ENCODE measurements at regions not wholly inside any gene's neighbourhood (a gene's known extent, or its start where the extent isn't known, plus 50 kb on each side); places are given as distances from the start of the nearest gene placed in this dataset.
A peak's percentile ranks its signal among the peaks of the same experiment; 100 is the strongest.

DNA sequence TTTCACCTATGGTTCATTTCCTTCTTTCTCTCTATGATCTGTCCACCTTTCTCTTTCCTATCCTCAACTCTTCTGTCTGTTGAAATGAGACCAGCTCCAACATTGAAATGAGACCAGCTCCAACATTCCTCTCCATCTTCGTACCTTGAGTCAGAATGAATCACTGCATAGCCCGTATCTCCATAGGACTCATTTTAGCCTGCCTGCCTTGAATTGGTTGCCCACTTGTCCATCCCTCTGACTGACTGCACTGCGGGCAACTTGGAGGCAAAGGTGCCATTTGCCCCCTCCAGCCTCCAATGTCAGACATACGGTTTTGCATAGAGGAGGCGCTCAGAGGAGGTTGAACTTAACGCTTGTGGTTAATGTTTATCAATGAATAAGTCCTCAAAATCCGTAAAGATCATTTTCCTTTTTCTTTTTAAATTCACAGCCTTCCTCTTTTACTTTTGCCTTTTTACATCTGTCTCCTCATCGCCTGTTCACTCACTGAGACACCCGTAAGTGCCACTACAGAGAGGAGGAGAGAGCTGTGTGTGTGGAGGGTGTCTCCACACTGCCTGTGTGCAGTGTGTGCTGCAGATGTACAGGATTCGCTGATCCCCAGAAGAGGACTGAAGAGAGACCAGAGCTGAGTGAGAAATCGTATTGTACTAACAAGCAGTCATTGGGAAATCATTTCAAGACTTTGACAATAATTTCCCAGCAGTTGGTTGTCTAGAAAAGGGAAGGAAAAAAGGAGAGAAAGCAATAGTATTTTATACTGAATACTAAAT, 579.6 kb upstream of the MAP3K7 start:
- peak overlapping the region; percentile 27 for H3K9ac ChIP-seq (ENCODE audit: low read length)
- no peaks in the 10 kb centered on the region for H3K36me3 ChIP-seq (ENCODE audit: insufficient read depth, low read length)
- peak overlapping the region; percentile 2 for H3K4me2 ChIP-seq (ENCODE audit: low read length)
- peak overlapping the region; percentile 78 for H3K27ac ChIP-seq (ENCODE audit: low read length)
- H3K9me3 ChIP-seq (ENCODE audit: low read length) = no peaks in the 10 kb centered on the region
- H4K20me1 ChIP-seq (ENCODE audit: insufficient read depth) = no peaks in the 10 kb centered on the region
- H2AFZ ChIP-seq (ENCODE audit: low read depth, low read length) = no peak overlapping the region
- H3K9me2 ChIP-seq (ENCODE audit: insufficient read depth, low read length) = no peaks in the 10 kb centered on the region
- no peak for TF ChIP-seq EP300 (conservative IDR thresholded peaks at IDR 0.05; ENCODE audit: poor library complexity, severe bottlenecking)
- no peak for TF ChIP-seq EZH2 (IDR thresholded peaks at IDR 0.05; ENCODE audit: borderline replicate concordance, insufficient read depth, low read length, poor library complexity, severe bottlenecking)
- no peak for TF ChIP-seq RAD21 (conservative IDR thresholded peaks at IDR 0.05)
- no peak for TF ChIP-seq TAF1 (IDR thresholded peaks at IDR 0.05; ENCODE audit: low read depth)
- TF ChIP-seq, protein P1, sequence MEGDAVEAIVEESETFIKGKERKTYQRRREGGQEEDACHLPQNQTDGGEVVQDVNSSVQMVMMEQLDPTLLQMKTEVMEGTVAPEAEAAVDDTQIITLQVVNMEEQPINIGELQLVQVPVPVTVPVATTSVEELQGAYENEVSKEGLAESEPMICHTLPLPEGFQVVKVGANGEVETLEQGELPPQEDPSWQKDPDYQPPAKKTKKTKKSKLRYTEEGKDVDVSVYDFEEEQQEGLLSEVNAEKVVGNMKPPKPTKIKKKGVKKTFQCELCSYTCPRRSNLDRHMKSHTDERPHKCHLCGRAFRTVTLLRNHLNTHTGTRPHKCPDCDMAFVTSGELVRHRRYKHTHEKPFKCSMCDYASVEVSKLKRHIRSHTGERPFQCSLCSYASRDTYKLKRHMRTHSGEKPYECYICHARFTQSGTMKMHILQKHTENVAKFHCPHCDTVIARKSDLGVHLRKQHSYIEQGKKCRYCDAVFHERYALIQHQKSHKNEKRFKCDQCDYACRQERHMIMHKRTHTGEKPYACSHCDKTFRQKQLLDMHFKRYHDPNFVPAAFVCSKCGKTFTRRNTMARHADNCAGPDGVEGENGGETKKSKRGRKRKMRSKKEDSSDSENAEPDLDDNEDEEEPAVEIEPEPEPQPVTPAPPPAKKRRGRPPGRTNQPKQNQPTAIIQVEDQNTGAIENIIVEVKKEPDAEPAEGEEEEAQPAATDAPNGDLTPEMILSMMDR (IDR thresholded peaks at IDR 0.05; ENCODE audit: poor library complexity, severe bottlenecking) = no peak
- TF ChIP-seq SMC3 (conservative IDR thresholded peaks at IDR 0.05; ENCODE audit: poor library complexity) = no peak
- TF ChIP-seq, protein P2, sequence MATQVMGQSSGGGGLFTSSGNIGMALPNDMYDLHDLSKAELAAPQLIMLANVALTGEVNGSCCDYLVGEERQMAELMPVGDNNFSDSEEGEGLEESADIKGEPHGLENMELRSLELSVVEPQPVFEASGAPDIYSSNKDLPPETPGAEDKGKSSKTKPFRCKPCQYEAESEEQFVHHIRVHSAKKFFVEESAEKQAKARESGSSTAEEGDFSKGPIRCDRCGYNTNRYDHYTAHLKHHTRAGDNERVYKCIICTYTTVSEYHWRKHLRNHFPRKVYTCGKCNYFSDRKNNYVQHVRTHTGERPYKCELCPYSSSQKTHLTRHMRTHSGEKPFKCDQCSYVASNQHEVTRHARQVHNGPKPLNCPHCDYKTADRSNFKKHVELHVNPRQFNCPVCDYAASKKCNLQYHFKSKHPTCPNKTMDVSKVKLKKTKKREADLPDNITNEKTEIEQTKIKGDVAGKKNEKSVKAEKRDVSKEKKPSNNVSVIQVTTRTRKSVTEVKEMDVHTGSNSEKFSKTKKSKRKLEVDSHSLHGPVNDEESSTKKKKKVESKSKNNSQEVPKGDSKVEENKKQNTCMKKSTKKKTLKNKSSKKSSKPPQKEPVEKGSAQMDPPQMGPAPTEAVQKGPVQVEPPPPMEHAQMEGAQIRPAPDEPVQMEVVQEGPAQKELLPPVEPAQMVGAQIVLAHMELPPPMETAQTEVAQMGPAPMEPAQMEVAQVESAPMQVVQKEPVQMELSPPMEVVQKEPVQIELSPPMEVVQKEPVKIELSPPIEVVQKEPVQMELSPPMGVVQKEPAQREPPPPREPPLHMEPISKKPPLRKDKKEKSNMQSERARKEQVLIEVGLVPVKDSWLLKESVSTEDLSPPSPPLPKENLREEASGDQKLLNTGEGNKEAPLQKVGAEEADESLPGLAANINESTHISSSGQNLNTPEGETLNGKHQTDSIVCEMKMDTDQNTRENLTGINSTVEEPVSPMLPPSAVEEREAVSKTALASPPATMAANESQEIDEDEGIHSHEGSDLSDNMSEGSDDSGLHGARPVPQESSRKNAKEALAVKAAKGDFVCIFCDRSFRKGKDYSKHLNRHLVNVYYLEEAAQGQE (IDR thresholded peaks at IDR 0.05; ENCODE audit: borderline replicate concordance) = no peak
- TF ChIP-seq MXI1 (conservative IDR thresholded peaks at IDR 0.05; ENCODE audit: poor library complexity, severe bottlenecking) = no peak
- no peaks in the 10 kb centered on the region for H3K79me2 ChIP-seq (replicated peaks; ENCODE audit: insufficient read depth, low read length)
- no peaks in the 10 kb centered on the region for H3F3A ChIP-seq (ENCODE audit: insufficient read depth, low read length, poor library complexity, severe bottlenecking)
- H3K4me3 ChIP-seq (ENCODE audit: low read length) = no peak overlapping the region
- no peaks in the 10 kb centered on the region for H3K27me3 ChIP-seq (ENCODE audit: insufficient read depth, low read depth, low read length)

DNA sequence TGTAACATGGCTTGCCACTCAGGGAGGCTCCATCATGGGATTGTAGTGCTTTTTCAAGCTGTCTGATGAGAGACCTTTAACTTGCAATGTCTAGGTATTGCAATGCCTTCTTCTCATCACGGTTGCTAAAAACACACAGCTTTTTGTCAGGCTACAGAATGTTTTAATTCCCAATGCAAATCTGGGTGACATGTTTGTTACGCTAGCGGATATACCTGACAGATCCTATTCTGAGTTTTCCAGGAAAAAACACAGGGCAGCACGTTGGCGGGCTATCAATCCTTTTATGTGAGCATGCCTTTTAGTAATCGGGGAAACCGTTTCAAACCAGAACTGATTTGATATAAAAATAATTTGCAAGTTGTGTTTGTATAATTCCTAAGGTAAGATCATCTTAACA, 577.2 kb upstream of the MAP3K7 start:
- Histone ChIP-seq H3K4me2 (ENCODE audit: low read length) (no peak overlapping the region), H3K9me3 (ENCODE audit: low read length) (no peaks in the 10 kb centered on the region), H3F3A (ENCODE audit: insufficient read depth, low read length, poor library complexity, severe bottlenecking) (no peaks in the 10 kb centered on the region), H3K79me2 (replicated peaks; ENCODE audit: insufficient read depth, low read length) (no peaks in the 10 kb centered on the region), H4K20me1 (ENCODE audit: insufficient read depth) (no peaks in the 10 kb centered on the region), H3K36me3 (ENCODE audit: insufficient read depth, low read length) (no peaks in the 10 kb centered on the region), H3K27me3 (ENCODE audit: insufficient read depth, low read depth, low read length) (no peaks in the 10 kb centered on the region), H2AFZ (ENCODE audit: low read depth, low read length) (no peak overlapping the region), H3K9me2 (ENCODE audit: insufficient read depth, low read length) (no peaks in the 10 kb centered on the region), H3K27ac (ENCODE audit: low read length) (peak overlapping the region; percentile 78), H3K4me3 (ENCODE audit: low read length) (peak overlapping the region; percentile 22), H3K9ac (ENCODE audit: low read length) (peak overlapping the region; percentile 32)
- no peak for TF ChIP-seq EZH2 (IDR thresholded peaks at IDR 0.05; ENCODE audit: borderline replicate concordance, insufficient read depth, low read length, poor library complexity, severe bottlenecking)
- TF ChIP-seq EP300 (conservative IDR thresholded peaks at IDR 0.05; ENCODE audit: poor library complexity, severe bottlenecking) = peak; percentile 78
- peak; percentile 60 for TF ChIP-seq POLR2AphosphoS5 (IDR thresholded peaks at IDR 0.05)
- TF ChIP-seq MXI1 (conservative IDR thresholded peaks at IDR 0.05; ENCODE audit: poor library complexity, severe bottlenecking) = no peak
- TF ChIP-seq, protein P1 (IDR thresholded peaks at IDR 0.05; ENCODE audit: poor library complexity, severe bottlenecking) = no peak
- TF ChIP-seq RAD21 (conservative IDR thresholded peaks at IDR 0.05) = no peak
- TF ChIP-seq, protein P2 (IDR thresholded peaks at IDR 0.05; ENCODE audit: borderline replicate concordance) = peak; percentile 86
- TF ChIP-seq TAF1 (IDR thresholded peaks at IDR 0.05; ENCODE audit: low read depth) = no peak
